K562 (cell line): ENCODE measurements at regions not wholly inside any gene's neighbourhood (a gene's known extent, or its start where the extent isn't known, plus 50 kb on each side); places are given as distances from the start of the nearest gene placed in this dataset.

ENCODE experiments used
- ATAC-seq: fragments of 200-7000 bp; cut with Tn5 transposase; 3 replicates; pipeline ENCODE4 v1.9.1; 2020; ENCODE audit warnings: moderate library complexity
- BruUV-seq: library from RNA; stranded (reverse); fragments of 400-500 nt; replicated peaks from 2 replicates; lab custom pipeline; 2021; lab: Mats Ljungman, UMichigan
- CTCF ChIA-PET: fragments of 300-600 bp; formaldehyde crosslinking; extraction: SDS; loops from one replicate; lab custom pipeline; 2021; ENCODE audit warnings: low intra/inter-chr PET ratio; lab: Yijun Ruan, JAX
- POLR2A ChIA-PET: fragments of 300-600, 350-650 bp; sonication (Branson Sonifier 250); formaldehyde crosslinking; extraction: SDS; loops from one replicate; lab custom pipeline; 2021; ENCODE audit warnings: antibody characterized with exemption, inconsistent platforms; lab: Yijun Ruan, JAX
- DNase-seq, 4 experiments: peaks; one replicate each; pipeline versions ENCODE4 v3.0.0 to v3.0.0-alpha.2; 2011 to 2018; ENCODE audit warnings: low spot score in 3 of 4, mixed read lengths in 3 of 4; ENCODE audit errors: extremely low read depth in 1 of 4
- FAIRE-seq: peaks from 2 replicates; lab custom pipeline; 2011; peaks lifted over from hg19 to GRCh38; lab: Jason Lieb, UNC
- H2AFZ ChIP-seq: 2 replicates; pipeline ENCODE4 v1.6.0; 2011; ENCODE audit warnings: low read depth, low read length, control low read depth, inconsistent platforms
- H3K27ac ChIP-seq: fragments of 200-600 bp; 3 replicates; pipeline ENCODE4 v1.8.0; 2011; ENCODE audit warnings: low read depth, mild to moderate bottlenecking, control low read depth, inconsistent platforms, low read length, moderate library complexity, mixed read lengths; ENCODE audit errors: extremely low read depth
- H3K27me3 ChIP-seq, 2 experiments: fragments of 300-600 bp in 1 of 2; 2 replicates in 1 of 2; 3 replicates in 1 of 2; pipeline versions ENCODE4 v1.6.0 to v1.8.0; 2011; ENCODE audit warnings: inconsistent platforms in 2 of 2, low read length in 2 of 2, mild to moderate bottlenecking in 1 of 2, mixed read lengths in 1 of 2, moderate library complexity in 1 of 2; ENCODE audit not compliant: control insufficient read depth in 2 of 2, insufficient read depth in 2 of 2
- H3K36me3 ChIP-seq: fragments of 300-600 bp; 3 replicates; pipeline ENCODE4 v1.8.0; 2011; ENCODE audit warnings: mild to moderate bottlenecking, low read length, inconsistent platforms; ENCODE audit not compliant: control insufficient read depth, insufficient read depth
- H3K4me1 ChIP-seq, 2 experiments: fragments of 200-600 bp in 1 of 2; replicated peaks in 1 of 2; 2 replicates in 1 of 2; 3 replicates in 1 of 2; pipeline versions ENCODE4 v1.5.1 to v1.8.0; 2011; ENCODE audit warnings: inconsistent platforms in 2 of 2, low read length in 2 of 2, mild to moderate bottlenecking in 1 of 2, mixed read lengths in 1 of 2, moderate library complexity in 1 of 2; ENCODE audit not compliant: control insufficient read depth in 2 of 2, insufficient read depth in 2 of 2
- H3K4me2 ChIP-seq: 2 replicates; pipeline ENCODE4 v1.6.1; 2011; ENCODE audit warnings: low read length, control low read depth, inconsistent platforms, mixed read lengths; ENCODE audit not compliant: insufficient read depth
- H3K4me3 ChIP-seq: fragments of 200-600 bp; sonication (generic), shearing (Covaris generic); 2 replicates; pipeline ENCODE4 v1.5.1; 2016; ENCODE audit warnings: control low read depth, inconsistent platforms
- H3K79me2 ChIP-seq: fragments of 200-600 bp; 3 replicates; pipeline ENCODE4 v1.8.0; 2011; ENCODE audit warnings: low read length, inconsistent platforms; ENCODE audit not compliant: control insufficient read depth, insufficient read depth
- H3K9ac ChIP-seq, 2 experiments: 2 replicates each; pipeline versions ENCODE4 v1.6.0 to v1.6.1; 2011; ENCODE audit warnings: low read depth in 2 of 2, low read length in 2 of 2, control low read depth in 1 of 2, inconsistent platforms in 1 of 2, mild to moderate bottlenecking in 1 of 2, mixed read lengths in 1 of 2; ENCODE audit not compliant: insufficient read depth in 1 of 2
- H3K9me1 ChIP-seq: one replicate; pipeline ENCODE4 v1.6.0; 2011; ENCODE audit warnings: inconsistent platforms, mild to moderate bottlenecking, low read length, moderate library complexity; ENCODE audit not compliant: control insufficient read depth, insufficient read depth
- H3K9me3 ChIP-seq: replicated peaks from 2 replicates; pipeline ENCODE4 v1.5.1; 2011; ENCODE audit warnings: low read depth, low read length, inconsistent platforms; ENCODE audit not compliant: control insufficient read depth, insufficient read depth
- H4K20me1 ChIP-seq: replicated peaks from 2 replicates; pipeline ENCODE4 v1.6.1; 2011; ENCODE audit warnings: low read length, inconsistent platforms, mixed read lengths; ENCODE audit not compliant: control insufficient read depth, insufficient read depth
- ADNP ChIP-seq: fragments of 200-800 bp; sonication (Bioruptor generic); IDR thresholded peaks from 2 replicates; pipeline ENCODE4 v1.6.1; 2016; ENCODE audit warnings: missing genetic modification characterization, missing compliant biosample characterization
- ERF ChIP-seq: fragments of 450-650 bp; formaldehyde crosslinking; IDR thresholded peaks from 2 replicates; pipeline ENCODE4 v1.4.0; 2020; ENCODE audit warnings: mild to moderate bottlenecking, mixed read lengths
- FOSL1 ChIP-seq: fragments of 200-800 bp; sonication (Bioruptor generic); conservative IDR thresholded peaks from 2 replicates; pipeline ENCODE4 v1.6.1; 2016; ENCODE audit warnings: missing genetic modification characterization, missing compliant biosample characterization
- HOMEZ ChIP-seq: fragments of 250-450 bp; sonication (Bioruptor Pico); IDR thresholded peaks from 2 replicates; pipeline ENCODE4 v1.4.0; 2020; ENCODE audit warnings: mild to moderate bottlenecking, moderate library complexity
- KDM5B ChIP-seq: fragments of 200-600 bp; sonication (generic); IDR thresholded peaks from 2 replicates; pipeline ENCODE4 v1.6.1; 2012; ENCODE audit warnings: low read depth, mild to moderate bottlenecking, moderate library complexity, low read length, control low read depth, inconsistent platforms; ENCODE audit not compliant: insufficient replicate concordance
- OTX1 ChIP-seq: fragments of 450-650 bp; formaldehyde crosslinking; IDR thresholded peaks from 2 replicates; pipeline ENCODE4 v1.4.0; 2022; ENCODE audit warnings: mild to moderate bottlenecking
- RBFOX2 ChIP-seq: fragments of 200-400 bp; formaldehyde crosslinking; IDR thresholded peaks from 2 replicates; pipeline ENCODE4 v1.6.1; 2017; ENCODE audit warnings: low read depth, mild to moderate bottlenecking, low read length, moderate library complexity
- RBM25 ChIP-seq: fragments of 200-400 bp; formaldehyde crosslinking; IDR thresholded peaks from 2 replicates; pipeline ENCODE4 v1.6.1; 2018; ENCODE audit warnings: low read length, low read depth, moderate library complexity; ENCODE audit not compliant: severe bottlenecking
- TAF7 ChIP-seq: fragments of 450-650 bp; IDR thresholded peaks from 2 replicates; pipeline ENCODE4 v1.6.1; 2016; ENCODE audit warnings: missing genetic modification characterization, missing compliant biosample characterization
- TCF7 ChIP-seq: sonication (generic); IDR thresholded peaks from 2 replicates; pipeline ENCODE4 v1.6.1; 2016; ENCODE audit warnings: antibody characterized with exemption, borderline replicate concordance
- ZBTB8A ChIP-seq: fragments of 450-650 bp; IDR thresholded peaks from 2 replicates; pipeline ENCODE4 v1.6.1; 2018; ENCODE audit warnings: mild to moderate bottlenecking, moderate library complexity; ENCODE audit not compliant: partially characterized antibody
- ZC3H4 ChIP-seq: sonication (generic); formaldehyde crosslinking; IDR thresholded peaks from 2 replicates; pipeline ENCODE4 v1.9.0; 2021; ENCODE audit warnings: missing genetic modification reagents, borderline replicate concordance
- ZNF134 ChIP-seq: fragments of 250-450 bp; sonication (Bioruptor Pico); conservative IDR thresholded peaks from 2 replicates; pipeline ENCODE4 v1.4.0; 2020
- ZNF695 ChIP-seq: fragments of 450-650 bp; formaldehyde crosslinking; IDR thresholded peaks from 2 replicates; pipeline ENCODE4 v1.4.0; 2020; ENCODE audit warnings: mild to moderate bottlenecking, moderate library complexity
- WGBS: fragments of 100-300 bp; shearing (Covaris generic); methylation state at CpG from one replicate; pipeline ENCODE4 v1.1.6; 2016; ENCODE audit warnings: low coverage, mixed read lengths; ENCODE audit not compliant: insufficient coverage; ENCODE audit errors: missing lambda C conversion rate; 5-methylcytosine and 5-hydroxymethylcytosine counted together
- in situ Hi-C: fragments of 300-500 bp; cut with MboI; formaldehyde crosslinking; loops from 4 replicates; pipeline ENCODE4 v1.15.0; 2018; ENCODE audit warnings: inconsistent platforms, mixed read lengths
- intact Hi-C: fragments of 100-400 bp; cut with micrococcal nuclease; formaldehyde crosslinking; loops from 2 replicates; pipeline ENCODE4 v1.14.2; 2022

- H3K27me3 ChIP-seq = no peaks in the 10 kb centered on the region
- no TSS peak for BruUV-seq
- TF ChIP-seq FOSL1 (tag) = no peak
- no peak for TF ChIP-seq KDM5B
- TF ChIP-seq RBFOX2 = no peak
- TF ChIP-seq HOMEZ (CRISPR knock-in tag) = no peak
- no peak overlapping the region for H3K4me3 ChIP-seq
- 0% methylated on average over 1 of the region's 1 CpG for WGBS
- CTCF ChIA-PET = no interaction called here
- H3K4me2 ChIP-seq = no peak overlapping the region
- no peak for FAIRE-seq
- POLR2A ChIA-PET = no interaction called here
- H3K4me1 ChIP-seq = no peaks in the 10 kb centered on the region
- in situ Hi-C loops = no loop called here
- H2AFZ ChIP-seq = no peak overlapping the region
- no peak overlapping the region for H3K27ac ChIP-seq
- ATAC-seq = no peak
- H3K9ac ChIP-seq = no peak overlapping the region
- H4K20me1 ChIP-seq = no peaks in the 10 kb centered on the region
- no peak for DNase-seq
- H3K79me2 ChIP-seq = no peaks in the 10 kb centered on the region
- H3K9me3 ChIP-seq = no peaks in the 10 kb centered on the region
- H3K36me3 ChIP-seq = no peaks in the 10 kb centered on the region
- H3K9me1 ChIP-seq = no peaks in the 10 kb centered on the region
- intact Hi-C loops = no loop called here
These were observed 405.3 kb downstream of the MAFB start for GRCh38 chr20:40283689-40284088.

GRCh38 chr20:40282941-40283340 lies 406.1 kb downstream of the MAFB start:
- H3K4me2 ChIP-seq = no peak overlapping the region
- in situ Hi-C loops = no loop called here
- intact Hi-C loops = no loop called here
- no peak overlapping the region for H3K9ac ChIP-seq
- no peaks in the 10 kb centered on the region for H3K4me1 ChIP-seq
- no peaks in the 10 kb centered on the region for H3K9me3 ChIP-seq
- no peaks in the 10 kb centered on the region for H3K36me3 ChIP-seq
- ChIA-PET CTCF (no interaction called here), POLR2A (no interaction called here)
- DNase-seq (no peak), FAIRE-seq (no peak), ATAC-seq (no peak)
- no peaks in the 10 kb centered on the region for H3K9me1 ChIP-seq
- no peak overlapping the region for H3K27ac ChIP-seq
- no peaks in the 10 kb centered on the region for H3K79me2 ChIP-seq
- no TSS peak for BruUV-seq
- WGBS = 0% methylated on average over 2 of the region's 2 CpGs
- no peak overlapping the region for H2AFZ ChIP-seq
- no peak overlapping the region for H3K4me3 ChIP-seq
- no peaks in the 10 kb centered on the region for H3K27me3 ChIP-seq
- H4K20me1 ChIP-seq = no peaks in the 10 kb centered on the region
- TF ChIP-seq ADNP (tag) (no peak), ZNF695 (CRISPR knock-in tag) (no peak), RBM25 (no peak), ZBTB8A (no peak), ZNF134 (CRISPR knock-in tag) (no peak), ERF (CRISPR knock-in tag) (no peak), TAF7 (tag) (no peak), OTX1 (no peak), ZC3H4 (CRISPR knock-in tag) (no peak), TCF7 (no peak)
